ENCODE measurements at regions not wholly inside any gene's neighbourhood (a gene's known extent, or its start where the extent isn't known, plus 50 kb on each side); places are given as distances from the start of the nearest gene placed in this dataset.
"Not testable (repeated sequence)": the region's sequence is repeated elsewhere in the genome, so short reads cannot be mapped to it uniquely, and the experiment has no call there.

- DNase-seq (ENCODE audit: low spot score): no peak
These were observed 83.0 kb upstream of the CTDP1 start for GRCh38 chr18:79596446-79597175.

GRCh38 chr18:79597176-79597830 lies 82.3 kb upstream of the CTDP1 start:
- no peak for DNase-seq (ENCODE audit: low spot score)

- no peak for DNase-seq (ENCODE audit: low spot score)
These were observed 81.6 kb upstream of the CTDP1 start for GRCh38 chr18:79597831-79598632.

GRCh38 chr18:79598633-79599175 lies 80.9 kb upstream of the CTDP1 start:
- DNase-seq (ENCODE audit: low spot score): no peak

- DNase-seq (ENCODE audit: low spot score): peak; percentile 77
These were observed 80.1 kb upstream of the CTDP1 start for GRCh38 chr18:79599441-79599931.

- no peak for DNase-seq (ENCODE audit: low spot score)
These were observed 79.5 kb upstream of the CTDP1 start for GRCh38 chr18:79600141-79600540.

GRCh38 chr18:79600596-79600995 lies 79.0 kb upstream of the CTDP1 start:
- no peak for DNase-seq (ENCODE audit: low spot score)

GRCh38 chr18:79601234-79601633 lies 78.4 kb upstream of the CTDP1 start:
- no peak for DNase-seq (ENCODE audit: low spot score)

- no peak for DNase-seq (ENCODE audit: low spot score)
These were observed 76.0 kb upstream of the CTDP1 start for GRCh38 chr18:79603321-79604204.

GRCh38 chr18:79604205-79604912 lies 75.2 kb upstream of the CTDP1 start:
- DNase-seq (ENCODE audit: low spot score): no peak

- DNase-seq (ENCODE audit: low spot score): no peak
These were observed 74.4 kb upstream of the CTDP1 start for GRCh38 chr18:79604913-79605880.

- DNase-seq (ENCODE audit: low spot score): not testable (repeated sequence)
These were observed 73.5 kb upstream of the CTDP1 start for GRCh38 chr18:79606071-79606470.

- no peak for DNase-seq (ENCODE audit: low spot score)
These were observed 72.8 kb upstream of the CTDP1 start for GRCh38 chr18:79606621-79607331.

GRCh38 chr18:79607361-79607952 lies 72.1 kb upstream of the CTDP1 start:
- DNase-seq (ENCODE audit: low spot score): no peak

- no peak for DNase-seq (ENCODE audit: low spot score)
These were observed 71.5 kb upstream of the CTDP1 start for GRCh38 chr18:79608069-79608468.

GRCh38 chr18:79608535-79608934 lies 71.1 kb upstream of the CTDP1 start:
- no peak for DNase-seq (ENCODE audit: low spot score)

- no peak for DNase-seq (ENCODE audit: low spot score)
These were observed 70.6 kb upstream of the CTDP1 start for GRCh38 chr18:79608999-79609461.

- no peak for DNase-seq (ENCODE audit: low spot score)
These were observed 69.7 kb upstream of the CTDP1 start for GRCh38 chr18:79609841-79610281.

Data from AG20443 (cell line).